Loucy (cell line): ENCODE measurements at regions not wholly inside any gene's neighbourhood (a gene's known extent, or its start where the extent isn't known, plus 50 kb on each side); places are given as distances from the start of the nearest gene placed in this dataset.

Experiments used
- H2AFZ ChIP-seq: fragments of 200-600 bp; sonication (generic); 2 replicates; pipeline ENCODE4 v1.6.0; 2016; ENCODE audit warnings: antibody characterized with exemption, mild to moderate bottlenecking, low read length, moderate library complexity
- H3F3A ChIP-seq: fragments of 200-600 bp; 2 replicates; pipeline ENCODE4 v1.6.0; 2016; ENCODE audit warnings: antibody characterized with exemption, low read depth, mild to moderate bottlenecking
- H3K27me3 ChIP-seq: fragments of 200-600 bp; sonication (generic); 2 replicates; pipeline ENCODE4 v1.6.1; 2014; ENCODE audit warnings: low read length, mild to moderate bottlenecking; ENCODE audit not compliant: insufficient read depth, poor library complexity, severe bottlenecking
- H3K36me3 ChIP-seq: fragments of 200-600 bp; sonication (generic); 2 replicates; pipeline ENCODE4 v1.6.1; 2016; ENCODE audit warnings: low read length; ENCODE audit not compliant: insufficient read depth
- H3K4me1 ChIP-seq: fragments of 200-600 bp; sonication (generic); 2 replicates; pipeline ENCODE4 v1.5.1; 2014; ENCODE audit warnings: low read length, mild to moderate bottlenecking; ENCODE audit not compliant: insufficient read depth, poor library complexity, severe bottlenecking
- H3K4me2 ChIP-seq: fragments of 200-600 bp; sonication (generic); 2 replicates; pipeline ENCODE4 v1.6.0; 2014; ENCODE audit warnings: antibody characterized with exemption, low read length, low read depth, mild to moderate bottlenecking; ENCODE audit not compliant: poor library complexity, severe bottlenecking
- H3K4me3 ChIP-seq: fragments of 200-600 bp; sonication (generic); 2 replicates; pipeline ENCODE4 v1.5.1; 2014; ENCODE audit warnings: low read length, mild to moderate bottlenecking, mixed read lengths; ENCODE audit not compliant: poor library complexity, severe bottlenecking
- H3K79me2 ChIP-seq: fragments of 200-600 bp; sonication (generic); 2 replicates; pipeline ENCODE4 v1.6.1; 2014; ENCODE audit warnings: low read length; ENCODE audit not compliant: insufficient read depth
- H3K9ac ChIP-seq: fragments of 200-600 bp; sonication (generic); 2 replicates; pipeline ENCODE4 v1.6.0; 2014; ENCODE audit warnings: mild to moderate bottlenecking, low read depth, low read length, moderate library complexity; ENCODE audit not compliant: poor library complexity, severe bottlenecking
- H3K9me2 ChIP-seq: fragments of 200-600 bp; sonication (generic); replicated peaks from 2 replicates; pipeline ENCODE4 v1.6.1; 2016; ENCODE audit warnings: low read depth, low read length, mixed read lengths
- H3K9me3 ChIP-seq: fragments of 200-600 bp; sonication (generic); 2 replicates; pipeline ENCODE4 v1.6.1; 2014; ENCODE audit warnings: mild to moderate bottlenecking, antibody characterized with exemption, low read length, low read depth; ENCODE audit not compliant: insufficient read depth
- H4K20me1 ChIP-seq: fragments of 200-600 bp; sonication (generic); 2 replicates; pipeline ENCODE4 v1.6.0; 2014; ENCODE audit warnings: antibody characterized with exemption, low read length, mild to moderate bottlenecking; ENCODE audit not compliant: insufficient read depth, poor library complexity, severe bottlenecking
- CTCF ChIP-seq: fragments of 200-600 bp; sonication (generic); conservative IDR thresholded peaks from 2 replicates; pipeline ENCODE4 v1.5.1; 2014; ENCODE audit warnings: mild to moderate bottlenecking, antibody characterized with exemption, low read length
- EZH2phosphoT487 ChIP-seq: fragments of 200-600 bp; IDR thresholded peaks from 2 replicates; pipeline ENCODE4 v1.6.1; 2018; ENCODE audit warnings: antibody characterized with exemption, mild to moderate bottlenecking, moderate library complexity, borderline replicate concordance

- no peaks in the 10 kb centered on the region for H3K36me3 ChIP-seq
- H3K9me3 ChIP-seq, result no peaks in the 10 kb centered on the region
- TF ChIP-seq EZH2phosphoT487 (no peak), CTCF (no peak)
- H3K4me2 ChIP-seq, result no peak overlapping the region
- no peaks in the 10 kb centered on the region for H3F3A ChIP-seq
- H2AFZ ChIP-seq, result no peak overlapping the region
- H3K9me2 ChIP-seq, result no peaks in the 10 kb centered on the region
- no peaks in the 10 kb centered on the region for H4K20me1 ChIP-seq
- H3K79me2 ChIP-seq, result no peaks in the 10 kb centered on the region
- H3K4me1 ChIP-seq, result no peaks in the 10 kb centered on the region
- H3K4me3 ChIP-seq, result no peak overlapping the region
- no peak overlapping the region for H3K9ac ChIP-seq
- no peaks in the 10 kb centered on the region for H3K27me3 ChIP-seq
These were observed 68.2 kb upstream of the SNRK start for GRCh38 chr3:43218156-43218555.

DNA sequence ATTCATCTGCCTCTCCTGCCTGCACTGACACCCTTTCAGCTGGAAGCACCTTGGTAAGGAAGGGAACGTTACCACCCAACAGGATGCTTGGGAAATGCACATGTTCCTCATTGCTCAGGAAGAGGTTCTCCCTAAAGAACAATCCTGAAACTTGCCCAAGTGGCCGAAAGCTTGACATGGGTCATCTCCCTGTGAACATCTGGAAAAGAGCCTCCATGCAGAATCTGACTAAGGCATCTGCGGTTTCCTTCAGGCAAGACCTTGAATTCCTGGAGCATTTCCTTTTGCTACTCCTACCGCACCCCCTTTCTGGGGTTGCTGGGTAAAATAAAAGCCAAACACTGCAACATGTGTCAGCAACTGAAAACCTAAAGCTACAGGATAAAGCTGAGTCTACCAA lies 68.7 kb upstream of the SNRK start:
- no peak for TF ChIP-seq EZH2phosphoT487
- no peak for TF ChIP-seq CTCF
- H2AFZ ChIP-seq, result no peak overlapping the region
- H3K4me3 ChIP-seq, result no peak overlapping the region
- H3K27me3 ChIP-seq, result no peaks in the 10 kb centered on the region
- no peaks in the 10 kb centered on the region for H3F3A ChIP-seq
- H3K4me2 ChIP-seq, result no peak overlapping the region
- H3K36me3 ChIP-seq, result no peaks in the 10 kb centered on the region
- H3K9me3 ChIP-seq, result no peaks in the 10 kb centered on the region
- no peaks in the 10 kb centered on the region for H3K4me1 ChIP-seq
- H4K20me1 ChIP-seq, result no peaks in the 10 kb centered on the region
- H3K9ac ChIP-seq, result no peak overlapping the region
- no peaks in the 10 kb centered on the region for H3K79me2 ChIP-seq
- no peaks in the 10 kb centered on the region for H3K9me2 ChIP-seq

- H3F3A ChIP-seq, result no peaks in the 10 kb centered on the region
- H3K4me1 ChIP-seq, result no peaks in the 10 kb centered on the region
- H3K9ac ChIP-seq, result no peak overlapping the region
- TF ChIP-seq CTCF, result no peak
- TF ChIP-seq EZH2phosphoT487, result no peak
- H3K4me2 ChIP-seq, result no peak overlapping the region
- no peaks in the 10 kb centered on the region for H3K9me2 ChIP-seq
- no peaks in the 10 kb centered on the region for H3K27me3 ChIP-seq
- no peak overlapping the region for H3K4me3 ChIP-seq
- no peaks in the 10 kb centered on the region for H3K36me3 ChIP-seq
- no peaks in the 10 kb centered on the region for H4K20me1 ChIP-seq
- H3K79me2 ChIP-seq, result no peaks in the 10 kb centered on the region
- no peak overlapping the region for H2AFZ ChIP-seq
- no peaks in the 10 kb centered on the region for H3K9me3 ChIP-seq
These were observed 69.1 kb upstream of the SNRK start for GRCh38 chr3:43217206-43217605.
